ENCODE measurements at regions not wholly inside any gene's neighbourhood (a gene's known extent, or its start where the extent isn't known, plus 50 kb on each side); places are given as distances from the start of the nearest gene placed in this dataset.

DNA sequence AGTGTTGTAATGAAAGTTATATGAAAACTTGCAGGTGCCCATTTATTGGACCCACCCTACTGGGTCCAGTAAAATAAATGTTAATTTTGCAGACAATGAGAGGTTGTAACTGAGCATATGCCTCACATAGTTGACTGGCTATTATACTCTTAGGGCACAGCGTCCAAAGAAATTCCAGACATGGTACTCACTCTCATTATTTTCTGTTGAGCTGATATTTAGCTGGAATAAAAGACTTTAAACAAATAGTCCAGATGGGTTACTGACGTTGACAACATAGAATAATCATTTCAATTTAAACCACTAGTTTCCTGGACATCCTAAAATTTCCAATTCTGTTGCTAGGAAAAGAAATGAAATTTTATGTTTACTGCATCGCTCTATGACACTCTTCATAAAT is 174.5 kb downstream of the ZNF365 start:
- TF ChIP-seq EZH2phosphoT487 (IDR thresholded peaks at IDR 0.05; ENCODE audit: insufficient read depth, low read depth) (no peak), EZH2 (IDR thresholded peaks at IDR 0.05; ENCODE audit: insufficient read depth, poor library complexity, severe bottlenecking) (no peak)

All from GM23248 (cell line).